ENCODE measurements at regions not wholly inside any gene's neighbourhood (a gene's known extent, or its start where the extent isn't known, plus 50 kb on each side); places are given as distances from the start of the nearest gene placed in this dataset.

DNA sequence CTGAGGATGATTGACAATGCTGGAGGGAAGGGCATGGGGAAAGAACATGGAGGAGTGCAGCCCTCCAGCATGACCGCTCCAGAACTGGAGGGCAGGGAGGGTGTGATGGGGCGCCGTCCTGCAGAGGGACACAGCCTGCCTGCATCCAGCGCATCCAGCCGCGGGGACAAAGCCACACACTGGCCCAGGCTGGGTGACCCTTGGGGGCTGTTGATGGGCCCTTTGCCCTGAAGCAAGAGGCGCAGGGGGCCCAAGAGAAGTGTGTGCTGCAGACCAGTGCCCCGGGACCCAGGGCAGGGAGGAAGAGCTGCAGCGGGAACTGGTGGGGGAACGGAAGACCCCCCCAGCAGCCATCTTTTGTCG lies 169.8 kb upstream of the PPP1R26 start:
- TF ChIP-seq, protein P1, sequence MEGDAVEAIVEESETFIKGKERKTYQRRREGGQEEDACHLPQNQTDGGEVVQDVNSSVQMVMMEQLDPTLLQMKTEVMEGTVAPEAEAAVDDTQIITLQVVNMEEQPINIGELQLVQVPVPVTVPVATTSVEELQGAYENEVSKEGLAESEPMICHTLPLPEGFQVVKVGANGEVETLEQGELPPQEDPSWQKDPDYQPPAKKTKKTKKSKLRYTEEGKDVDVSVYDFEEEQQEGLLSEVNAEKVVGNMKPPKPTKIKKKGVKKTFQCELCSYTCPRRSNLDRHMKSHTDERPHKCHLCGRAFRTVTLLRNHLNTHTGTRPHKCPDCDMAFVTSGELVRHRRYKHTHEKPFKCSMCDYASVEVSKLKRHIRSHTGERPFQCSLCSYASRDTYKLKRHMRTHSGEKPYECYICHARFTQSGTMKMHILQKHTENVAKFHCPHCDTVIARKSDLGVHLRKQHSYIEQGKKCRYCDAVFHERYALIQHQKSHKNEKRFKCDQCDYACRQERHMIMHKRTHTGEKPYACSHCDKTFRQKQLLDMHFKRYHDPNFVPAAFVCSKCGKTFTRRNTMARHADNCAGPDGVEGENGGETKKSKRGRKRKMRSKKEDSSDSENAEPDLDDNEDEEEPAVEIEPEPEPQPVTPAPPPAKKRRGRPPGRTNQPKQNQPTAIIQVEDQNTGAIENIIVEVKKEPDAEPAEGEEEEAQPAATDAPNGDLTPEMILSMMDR (IDR thresholded peaks at IDR 0.05), result no peak
- TF ChIP-seq POLR2A (IDR thresholded peaks at IDR 0.05), result no peak
- TF ChIP-seq POLR2AphosphoS5 (IDR thresholded peaks at IDR 0.05), result no peak

All from breast epithelium (tissue), 3 donors.